GM23338 (cell line): ENCODE measurements at regions not wholly inside any gene's neighbourhood (a gene's known extent, or its start where the extent isn't known, plus 50 kb on each side); places are given as distances from the start of the nearest gene placed in this dataset.

Experiments
- CTCF ChIP-seq, 2 experiments: fragments of 200-600 bp in 1 of 2; sonication (generic) in 1 of 2; conservative IDR thresholded peaks; 2 replicates each; pipeline versions ENCODE4 v1.5.1 to v1.6.1; 2016 to 2017; ENCODE audit warnings: antibody characterized with exemption in 2 of 2, low read depth in 2 of 2, mild to moderate bottlenecking in 2 of 2, moderate library complexity in 1 of 2
- POLR2AphosphoS5 ChIP-seq: IDR thresholded peaks from 2 replicates; pipeline ENCODE4 v1.6.1; 2016; ENCODE audit warnings: antibody characterized with exemption, low read depth
- REST ChIP-seq: IDR thresholded peaks from one replicate; pipeline ENCODE4 v1.6.1; 2018; ENCODE audit warnings: antibody characterized with exemption; ENCODE audit not compliant: unreplicated experiment
- ZNF114 ChIP-seq: fragments of 250-450 bp; sonication (Bioruptor Pico); IDR thresholded peaks from 2 replicates; pipeline ENCODE4 v1.5.0; 2020; ENCODE audit warnings: mild to moderate bottlenecking, moderate library complexity

GRCh38 chr5:89450149-89450538 is 567.2 kb upstream of the MEF2C start:
- TF ChIP-seq CTCF (conservative IDR thresholded peaks at IDR 0.05; ENCODE audit: low read depth in 2 of 2) (no peak), ZNF114 (CRISPR knock-in tag) (no peak), POLR2AphosphoS5 (no peak), REST (no peak)
